Caki2 (cell line): ENCODE measurements at regions not wholly inside any gene's neighbourhood (a gene's known extent, or its start where the extent isn't known, plus 50 kb on each side); places are given as distances from the start of the nearest gene placed in this dataset.

Source experiments
- DNase-seq: peaks from one replicate; pipeline ENCODE4 v3.0.0-alpha.2; 2015; ENCODE audit warnings: low read depth
- in situ Hi-C: cut with HindIII; loops from 2 replicates; pipeline ENCODE4 v1.10.0; 2016; ENCODE audit warnings: low sequenced_read_pairs, low pct_unique_long_range_greater_than_20kb, mixed read lengths

DNA sequence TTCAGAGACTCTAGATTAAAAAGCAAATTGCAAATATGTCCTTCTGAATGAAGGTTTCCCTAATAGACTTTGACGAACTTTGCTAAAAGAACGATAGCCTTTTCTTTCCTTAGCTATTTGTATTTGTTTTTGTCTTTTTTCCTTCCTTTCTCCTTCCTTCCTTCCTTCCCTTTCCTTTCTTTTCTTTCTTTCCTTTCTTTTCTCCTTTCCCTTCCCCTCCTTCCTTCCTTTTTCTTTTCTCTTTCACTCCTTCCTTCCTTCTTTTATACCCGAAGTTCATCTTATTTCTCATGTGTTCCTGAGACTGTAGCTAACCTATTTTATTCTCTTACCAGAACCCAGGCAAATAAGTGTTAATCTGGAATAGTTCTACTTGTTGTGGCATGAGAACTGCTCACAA lies 381.2 kb upstream of the RUNX1 start:
- in situ Hi-C loops: no loop called here
- DNase-seq: no peak

DNA sequence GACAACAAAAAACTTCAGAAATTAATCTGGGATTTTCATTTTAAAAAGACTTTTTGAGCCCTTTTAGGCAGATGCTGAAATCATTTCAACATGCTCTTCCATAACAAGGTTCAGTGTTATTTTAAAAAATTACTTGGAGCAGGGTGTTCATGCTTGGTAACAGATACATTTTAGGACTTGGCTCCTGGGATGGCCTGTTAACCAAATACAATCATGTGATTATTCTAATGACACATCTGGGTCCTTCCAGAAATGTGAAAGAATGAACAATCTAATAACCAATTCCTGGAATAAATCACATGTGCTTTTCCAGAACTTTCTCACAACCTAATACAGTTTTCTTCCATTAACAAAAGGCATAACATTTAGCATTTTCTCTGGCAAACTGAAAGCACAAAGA lies 379.8 kb upstream of the RUNX1 start:
- in situ Hi-C loops: no loop called here
- no peak for DNase-seq

DNA sequence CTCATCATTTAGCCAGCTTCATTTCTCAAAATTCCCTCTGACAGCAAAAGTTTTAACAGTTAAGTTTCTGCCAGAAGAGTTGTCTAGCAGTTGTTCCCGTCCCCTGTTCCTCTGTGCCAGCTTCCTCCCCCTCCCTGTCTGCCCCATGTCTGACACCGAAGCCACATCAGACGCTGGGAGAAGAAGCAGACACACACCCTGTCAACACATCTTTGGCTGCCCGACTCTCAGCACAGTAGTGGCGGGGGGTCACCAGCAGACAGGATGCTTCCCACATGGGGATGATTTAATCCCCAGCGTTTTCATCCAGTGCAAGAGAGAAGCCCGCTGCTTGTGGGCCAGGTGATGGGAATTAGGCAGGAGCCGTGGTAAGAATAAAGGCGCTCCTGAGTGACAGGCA lies 379.4 kb upstream of the RUNX1 start:
- in situ Hi-C loops: no loop called here
- no peak for DNase-seq

DNA sequence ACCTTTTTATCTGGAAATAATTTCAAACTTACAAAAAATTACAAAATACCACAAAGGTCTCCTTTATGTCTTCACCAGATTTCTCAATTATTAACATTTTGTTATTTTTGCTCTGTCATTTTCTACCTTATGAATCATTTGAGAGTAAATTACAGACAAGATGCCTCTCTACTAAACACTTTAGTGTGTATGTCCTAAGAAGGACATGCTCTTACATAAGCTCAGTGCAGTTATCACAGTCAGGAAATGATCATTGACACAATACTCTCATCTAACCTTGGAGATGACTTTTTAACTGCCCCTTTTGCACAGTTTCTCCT lies 378.9 kb upstream of the RUNX1 start:
- DNase-seq: no peak
- in situ Hi-C loops: no loop called here

DNA sequence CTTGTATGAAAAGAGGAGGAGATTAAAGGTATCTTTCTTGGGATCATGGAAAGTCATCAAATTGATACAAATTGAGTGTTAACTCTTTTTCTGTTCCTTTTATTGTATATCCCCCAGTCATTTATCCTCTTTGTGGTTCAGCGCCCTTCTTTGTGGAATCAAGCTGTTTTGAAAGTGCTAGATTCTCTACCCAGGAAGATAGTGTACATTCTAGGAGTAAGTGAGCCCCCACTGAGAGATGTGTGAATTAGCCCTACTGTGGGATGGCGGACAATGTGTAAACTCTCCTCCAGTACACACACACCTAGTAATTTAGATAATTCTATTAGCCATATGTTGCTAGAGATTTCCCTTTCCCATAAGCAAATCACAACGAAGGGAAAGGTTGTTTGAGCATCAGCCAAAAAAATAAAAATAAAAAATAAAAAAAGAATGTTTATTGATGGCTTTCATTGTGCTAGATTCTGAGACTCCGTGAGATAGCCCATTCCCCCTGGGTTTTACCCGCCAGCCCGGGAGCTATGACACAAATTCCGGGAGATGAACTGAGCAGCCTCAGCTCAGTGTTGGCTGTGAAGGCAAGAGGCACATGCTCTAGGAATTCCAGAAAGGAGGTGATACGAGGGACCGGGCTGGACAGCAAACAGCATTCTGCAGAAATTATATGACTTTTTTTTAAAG lies 378.4 kb upstream of the RUNX1 start:
- DNase-seq: no peak
- in situ Hi-C loops: no loop called here

DNA sequence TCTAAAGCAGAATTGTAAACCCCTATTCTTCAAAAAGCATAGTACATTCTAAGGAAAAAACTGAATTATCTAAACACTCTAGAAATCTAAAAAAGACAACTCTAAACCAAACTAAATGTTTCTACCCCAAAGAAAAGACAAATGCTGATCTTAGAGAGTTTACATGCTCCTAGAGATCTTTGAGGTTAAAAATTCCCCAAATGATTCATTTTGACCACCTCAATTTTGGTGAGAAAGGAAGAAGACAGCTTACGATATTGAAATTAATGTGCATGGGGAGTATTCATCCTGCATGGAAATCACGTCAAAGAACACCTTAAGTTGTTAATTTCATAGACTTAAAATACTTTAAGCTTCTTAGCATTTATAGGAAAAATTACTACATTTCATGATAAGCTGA lies 377.8 kb upstream of the RUNX1 start:
- no peak for DNase-seq
- in situ Hi-C loops: no loop called here

DNA sequence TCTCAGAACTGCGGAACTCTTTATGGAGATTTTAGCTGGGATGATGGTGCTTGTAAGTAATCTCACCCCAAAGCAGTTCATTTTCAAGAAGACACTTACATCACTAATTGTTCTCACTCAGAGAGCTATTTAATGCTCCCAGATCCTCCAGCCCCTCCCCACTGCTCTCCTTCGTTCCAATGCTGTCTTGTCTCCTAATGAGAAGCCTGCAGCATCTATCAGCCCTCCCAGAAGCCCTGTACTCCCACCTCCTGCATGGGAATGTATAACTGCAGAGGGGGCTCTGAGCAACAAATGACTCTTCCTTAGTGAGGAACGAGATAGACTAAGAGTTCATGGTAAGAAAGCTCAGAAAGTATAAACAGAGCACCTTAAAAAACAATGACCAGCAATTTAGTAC lies 377.4 kb upstream of the RUNX1 start:
- in situ Hi-C loops: no loop called here
- DNase-seq: no peak

DNA sequence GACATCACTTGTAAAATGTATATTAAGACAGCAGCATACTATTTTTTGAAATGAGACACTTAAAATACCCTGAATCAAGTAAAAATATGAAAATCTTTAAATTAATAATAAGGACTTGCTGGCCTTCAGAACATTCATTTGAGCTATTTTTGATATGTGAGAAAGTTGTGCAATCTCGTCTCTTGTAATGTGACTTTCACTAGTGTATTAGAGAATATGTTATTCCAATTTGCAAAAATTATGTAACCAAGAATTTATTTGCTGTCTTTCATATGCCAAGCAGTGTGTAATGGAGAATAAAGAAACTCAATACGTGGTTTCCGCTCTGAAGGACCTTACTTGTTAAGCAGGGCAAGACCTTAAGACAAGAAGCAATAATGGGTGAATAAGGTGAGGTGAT lies 375.0 kb upstream of the RUNX1 start:
- in situ Hi-C loops: no loop called here
- no peak for DNase-seq

DNA sequence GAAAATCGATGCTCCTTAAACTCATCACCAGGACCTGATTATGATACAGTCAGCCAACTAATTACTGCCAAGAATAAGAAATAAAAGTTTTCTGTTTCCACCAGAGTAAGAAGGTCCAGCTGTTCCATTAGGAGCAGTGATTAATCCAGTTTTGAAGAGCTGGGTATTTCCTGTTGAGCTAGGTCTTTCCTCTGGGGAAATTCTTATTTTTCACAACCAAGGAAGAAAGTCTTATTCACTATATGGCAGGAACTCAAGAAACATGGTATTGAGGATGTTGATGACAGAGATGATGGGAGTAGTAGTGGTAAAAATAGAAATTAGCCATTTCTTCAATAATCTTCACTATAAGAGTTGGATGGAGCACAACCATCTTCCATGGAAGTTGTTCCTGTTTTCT lies 374.6 kb upstream of the RUNX1 start:
- in situ Hi-C loops: no loop called here
- DNase-seq: no peak

DNA sequence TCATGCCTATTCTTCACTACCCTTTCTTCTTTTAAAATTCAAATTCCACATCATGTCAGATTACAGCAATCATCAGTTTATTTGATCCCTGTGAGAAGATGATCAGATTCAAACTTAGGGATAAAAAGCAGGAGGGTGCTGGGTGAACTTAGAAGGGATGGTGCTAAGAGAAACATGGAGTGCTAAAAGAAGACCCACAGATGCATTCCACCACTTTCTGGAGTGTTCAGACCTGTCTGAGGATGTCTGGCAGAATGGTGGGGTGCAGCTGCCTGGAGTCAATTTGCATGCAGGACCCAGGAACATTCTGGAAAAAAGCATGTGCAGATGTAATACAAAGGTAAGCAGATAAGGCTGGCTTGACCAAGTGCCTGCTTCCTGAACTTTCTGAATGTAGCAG lies 372.9 kb upstream of the RUNX1 start:
- in situ Hi-C loops: no loop called here
- DNase-seq: no peak

DNA sequence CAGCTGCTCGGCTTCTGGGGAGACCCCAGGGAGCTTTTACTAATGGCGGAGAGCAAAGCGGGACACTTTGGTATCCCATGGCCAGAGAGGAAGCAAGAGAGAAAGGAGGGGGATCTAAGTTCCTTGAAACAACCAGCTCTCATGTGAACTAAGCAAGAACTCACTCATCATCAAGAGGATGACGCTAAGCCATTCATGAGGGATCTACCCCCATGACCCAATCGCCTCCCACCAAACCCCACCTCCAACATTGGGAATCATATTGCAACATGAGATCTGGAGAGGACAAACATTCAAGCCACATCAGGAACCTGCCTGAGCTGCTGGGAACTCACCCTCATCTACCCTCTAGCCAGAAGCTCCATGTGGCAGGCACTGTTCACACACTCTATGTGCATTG lies 372.1 kb upstream of the RUNX1 start:
- DNase-seq: no peak
- in situ Hi-C loops: no loop called here

DNA sequence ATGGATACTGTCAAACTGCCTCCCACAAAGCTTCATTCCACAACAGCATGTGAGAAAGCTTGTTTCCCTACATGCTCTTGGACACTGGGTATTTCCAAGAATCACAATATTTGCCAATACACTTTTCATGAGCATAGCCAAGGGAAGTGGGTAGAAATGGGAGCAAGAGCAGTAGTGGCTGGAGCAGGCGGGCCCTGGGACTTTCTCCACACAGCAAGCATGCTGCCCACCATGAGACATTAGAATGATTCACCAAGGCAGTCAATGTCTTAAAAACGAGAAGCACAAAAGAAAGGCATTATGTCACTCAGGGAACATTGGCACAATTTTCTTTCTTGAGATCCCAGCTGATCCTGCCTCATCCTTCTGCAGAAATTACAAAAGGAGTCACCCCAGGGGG lies 371.6 kb upstream of the RUNX1 start:
- no peak for DNase-seq
- in situ Hi-C loops: no loop called here

DNA sequence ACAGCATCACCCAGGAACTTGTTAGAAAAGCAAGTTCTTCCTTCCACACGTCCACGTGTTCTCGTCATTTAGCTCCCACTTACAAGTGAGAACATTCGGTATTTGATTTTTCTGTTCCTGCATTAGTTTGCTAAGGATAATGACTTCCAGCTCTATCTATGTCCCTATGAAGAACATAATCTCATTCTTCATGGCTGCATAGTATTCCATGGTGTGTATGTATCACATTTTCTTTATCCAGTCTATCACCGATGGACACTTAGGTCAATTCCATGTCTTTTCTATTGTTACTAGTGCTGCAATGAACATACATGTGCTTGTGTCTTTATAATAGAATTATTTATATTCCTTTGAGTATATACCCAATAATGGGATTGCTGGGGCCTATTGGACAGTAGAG lies 368.7 kb upstream of the RUNX1 start:
- no peak for DNase-seq
- in situ Hi-C loops: no loop called here

DNA sequence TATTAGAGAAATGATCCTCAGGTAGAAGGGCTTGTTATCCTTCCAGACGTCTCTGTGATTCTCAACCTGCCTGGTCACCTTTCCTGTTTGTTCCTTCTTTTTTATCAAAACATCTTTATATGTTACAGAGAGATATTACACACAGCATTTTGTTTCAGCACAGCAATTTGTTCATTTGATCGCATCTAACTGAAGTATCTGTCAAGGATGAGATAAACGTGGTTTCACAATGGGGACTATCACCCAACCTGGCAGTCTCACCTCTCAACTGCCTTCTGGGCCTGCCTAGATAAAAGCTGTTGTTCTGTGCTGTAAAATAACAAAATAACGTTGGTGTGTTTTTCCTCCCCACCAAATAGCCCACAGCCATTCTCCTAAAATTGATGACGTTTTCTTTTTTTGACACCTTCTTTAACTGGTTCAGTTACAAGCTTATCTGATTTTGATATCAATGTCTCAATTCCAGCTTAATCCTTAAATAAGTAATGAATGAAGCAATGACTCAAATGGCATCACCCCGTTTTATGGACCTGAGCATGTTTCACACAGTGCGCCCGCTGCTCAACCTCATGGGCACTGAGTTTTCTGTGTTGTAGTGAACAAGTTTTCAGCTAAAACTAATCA lies 367.9 kb upstream of the RUNX1 start:
- no peak for DNase-seq
- in situ Hi-C loops: no loop called here

DNA sequence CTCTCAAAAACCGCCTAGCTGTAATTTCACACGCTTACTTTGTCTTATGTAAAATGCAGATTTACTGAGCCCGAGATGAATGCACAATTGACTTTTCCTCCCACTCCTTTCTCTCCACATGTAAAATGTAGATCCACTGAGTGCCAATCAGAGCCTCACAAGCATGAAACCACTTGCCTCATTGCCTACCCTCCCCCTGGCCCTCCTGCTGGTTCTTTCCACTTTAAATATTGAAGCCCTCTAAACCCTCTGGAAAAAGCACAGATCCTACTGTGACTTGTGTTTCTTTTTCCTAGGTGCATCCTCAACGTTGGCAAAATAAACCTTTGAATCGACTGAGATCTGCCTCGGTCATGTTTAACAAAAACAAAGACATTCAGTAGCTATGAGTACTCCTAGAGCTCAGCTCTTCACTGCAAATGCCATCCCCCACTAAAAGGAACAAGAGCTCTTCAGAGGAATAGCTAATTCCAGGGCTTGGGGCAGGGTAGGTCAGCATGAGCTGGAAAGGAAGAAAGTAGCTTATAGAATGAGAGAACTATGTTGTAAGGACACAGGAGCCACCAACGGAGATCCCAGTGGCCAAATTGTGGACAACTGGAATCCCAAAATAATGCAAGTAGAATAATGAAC lies 365.5 kb upstream of the RUNX1 start:
- in situ Hi-C loops: no loop called here
- no peak for DNase-seq

DNA sequence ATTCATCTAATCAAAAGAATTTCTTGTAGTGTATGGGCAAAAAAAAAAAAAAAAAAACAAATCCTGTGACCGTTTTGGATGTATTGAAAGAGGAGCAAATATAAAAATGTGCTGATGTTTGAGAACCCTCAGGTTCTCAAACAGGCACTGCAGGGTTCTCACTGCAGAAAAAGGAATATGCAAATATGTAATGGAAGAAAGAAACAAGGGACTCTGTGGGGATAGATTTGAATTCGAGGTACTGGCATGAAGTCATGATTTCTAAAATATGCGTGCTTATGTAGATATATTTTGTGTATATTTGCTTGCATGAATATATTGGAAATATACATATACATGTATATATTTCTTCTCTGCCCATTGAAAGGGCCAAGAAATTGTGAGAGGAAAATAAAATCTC lies 365.0 kb upstream of the RUNX1 start:
- no peak for DNase-seq
- in situ Hi-C loops: no loop called here

DNA sequence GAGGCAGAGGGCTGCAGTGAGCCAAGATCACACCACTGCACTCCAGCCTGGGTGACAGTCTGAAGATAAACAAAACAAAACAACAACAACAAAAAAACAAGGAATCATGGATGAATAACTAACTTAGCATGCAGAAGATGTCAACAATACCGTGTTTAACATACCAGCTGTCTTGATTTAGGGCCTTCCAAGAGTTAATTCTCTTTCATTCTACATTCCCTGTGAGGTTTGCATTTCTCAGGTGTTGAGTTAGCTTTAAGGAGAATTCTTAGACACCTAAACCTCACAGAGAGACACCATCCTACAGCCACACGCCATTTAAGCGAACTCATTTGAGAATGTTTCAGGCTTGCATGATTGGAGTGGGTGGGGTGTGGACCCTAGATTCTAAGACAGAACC lies 363.1 kb upstream of the RUNX1 start:
- no peak for DNase-seq
- in situ Hi-C loops: no loop called here

DNA sequence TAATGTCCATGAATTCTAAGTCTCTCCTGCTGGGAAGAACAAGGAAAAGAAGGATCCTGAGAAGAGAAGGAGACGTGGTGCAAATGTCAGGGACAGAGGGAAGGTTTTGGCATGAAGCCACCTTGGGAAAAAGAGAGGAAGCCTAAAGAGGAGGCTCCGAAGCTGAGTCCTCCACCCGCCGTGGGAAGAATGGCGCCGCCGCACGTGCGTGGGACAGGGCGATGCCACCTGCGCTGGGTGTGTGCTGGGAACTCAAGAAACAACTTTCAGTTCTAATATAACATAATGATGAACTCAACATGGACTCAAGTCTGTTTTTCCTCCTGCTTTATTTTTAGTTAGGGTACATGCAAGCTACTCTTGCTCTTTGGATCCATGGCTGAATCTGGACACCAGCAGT lies 362.3 kb upstream of the RUNX1 start:
- in situ Hi-C loops: no loop called here
- DNase-seq: no peak

DNA sequence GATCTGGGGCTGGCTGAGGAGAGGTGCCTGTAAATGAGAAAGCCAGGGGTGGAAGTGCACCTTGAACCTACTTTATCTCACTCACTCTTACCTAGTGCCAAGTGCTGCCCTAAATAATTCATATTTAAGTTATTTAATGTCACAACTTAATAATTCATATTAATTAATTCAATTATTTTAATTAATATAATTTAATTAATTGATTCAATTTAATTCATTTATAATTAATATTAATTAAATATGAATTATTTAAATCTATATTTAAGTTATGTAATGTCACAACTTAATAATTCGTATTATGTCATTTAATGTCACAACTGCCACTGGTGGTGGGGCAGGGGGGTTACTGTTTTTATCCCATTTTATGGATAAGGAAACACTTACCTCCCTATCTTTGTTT lies 361.6 kb upstream of the RUNX1 start:
- no peak for DNase-seq
- in situ Hi-C loops: no loop called here

DNA sequence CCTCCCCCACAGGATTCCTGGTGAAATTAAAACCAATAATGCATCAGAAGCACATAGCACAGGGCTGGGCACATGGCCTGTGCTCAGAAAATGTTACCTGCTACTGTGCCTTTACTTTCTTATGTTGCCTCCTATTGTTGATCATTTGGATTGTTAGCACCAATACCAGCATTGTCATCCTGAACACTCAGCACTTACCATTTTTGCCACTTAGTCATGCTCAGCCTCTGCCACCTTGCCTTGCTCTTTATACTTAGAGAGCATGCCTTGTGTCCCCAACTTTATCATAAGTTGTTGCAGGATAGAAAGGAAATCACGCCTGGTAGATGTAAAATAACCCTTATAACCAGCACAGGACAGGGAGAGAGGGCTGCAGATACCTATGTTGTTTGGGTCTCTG lies 361.0 kb upstream of the RUNX1 start:
- DNase-seq: no peak
- in situ Hi-C loops: no loop called here
